H9 (cell line): ENCODE measurements at regions not wholly inside any gene's neighbourhood (a gene's known extent, or its start where the extent isn't known, plus 50 kb on each side); places are given as distances from the start of the nearest gene placed in this dataset.

Source experiments
- DNase-seq: peaks from one replicate; pipeline ENCODE4 v3.0.0-alpha.2; 2017
- H2AFZ ChIP-seq: one replicate; pipeline ENCODE4 v1.6.1; 2013; ENCODE audit warnings: mild to moderate bottlenecking, low read length, control low read depth, moderate library complexity
- H2AK5ac ChIP-seq: 2 replicates; pipeline ENCODE4 v1.6.1; 2013; ENCODE audit warnings: low read length, control low read depth, mixed read lengths; ENCODE audit not compliant: insufficient read length
- H2BK120ac ChIP-seq: one replicate; pipeline ENCODE4 v1.6.1; 2013; ENCODE audit warnings: low read depth, mild to moderate bottlenecking, low read length, control low read depth, inconsistent platforms; ENCODE audit not compliant: poor library complexity, severe bottlenecking
- H2BK12ac ChIP-seq: 2 replicates; pipeline ENCODE4 v1.6.1; 2013; ENCODE audit warnings: low read length, control low read depth, mixed read lengths, low read depth; ENCODE audit not compliant: insufficient read length
- H2BK15ac ChIP-seq: 2 replicates; pipeline ENCODE4 v1.6.1; 2013; ENCODE audit warnings: low read depth, low read length, control low read depth
- H2BK20ac ChIP-seq: one replicate; pipeline ENCODE4 v1.6.1; 2013; ENCODE audit warnings: low read depth, mild to moderate bottlenecking, low read length, control low read depth, inconsistent platforms; ENCODE audit not compliant: poor library complexity, severe bottlenecking
- H2BK5ac ChIP-seq: 2 replicates; pipeline ENCODE4 v1.6.1; 2013; ENCODE audit warnings: low read length, control low read depth, mixed read lengths; ENCODE audit not compliant: insufficient read length
- H3K14ac ChIP-seq: 2 replicates; pipeline ENCODE4 v1.6.1; 2013; ENCODE audit warnings: low read length, control low read depth; ENCODE audit not compliant: insufficient read depth
- H3K18ac ChIP-seq: 2 replicates; pipeline ENCODE4 v1.6.1; 2013; ENCODE audit warnings: low read depth, mild to moderate bottlenecking, mixed read lengths, low read length, control low read depth; ENCODE audit not compliant: insufficient read length
- H3K23ac ChIP-seq: 2 replicates; pipeline ENCODE4 v1.6.1; 2013; ENCODE audit warnings: low read length, control low read depth, mixed read lengths, low read depth; ENCODE audit not compliant: insufficient read length
- H3K23me2 ChIP-seq: 2 replicates; pipeline ENCODE4 v1.6.1; 2013; ENCODE audit warnings: low read depth, mild to moderate bottlenecking, mixed read lengths, low read length, control low read depth; ENCODE audit not compliant: insufficient read length, poor library complexity, severe bottlenecking
- H3K27ac ChIP-seq: 2 replicates; pipeline ENCODE4 v1.5.1; 2013; ENCODE audit warnings: low read length, control low read depth, mixed read lengths, low read depth; ENCODE audit not compliant: insufficient read length
- H3K27me3 ChIP-seq: 2 replicates; pipeline ENCODE4 v1.6.1; 2013; ENCODE audit warnings: low read length, control low read depth, inconsistent platforms; ENCODE audit not compliant: insufficient read depth
- H3K4ac ChIP-seq: 2 replicates; pipeline ENCODE4 v1.6.1; 2013; ENCODE audit warnings: low read depth, mild to moderate bottlenecking, control low read depth, inconsistent platforms, low read length, moderate library complexity
- H3K4me1 ChIP-seq: 2 replicates; pipeline ENCODE4 v1.6.1; 2013; ENCODE audit warnings: low read length, control low read depth, inconsistent platforms; ENCODE audit not compliant: insufficient read depth
- H3K4me2 ChIP-seq: 2 replicates; pipeline ENCODE4 v1.6.1; 2013; ENCODE audit warnings: low read length, control low read depth, mixed read lengths; ENCODE audit not compliant: insufficient read length, insufficient read depth
- H3K56ac ChIP-seq: 2 replicates; pipeline ENCODE4 v1.6.1; 2013; ENCODE audit warnings: low read depth, mild to moderate bottlenecking, mixed read lengths, low read length, control low read depth; ENCODE audit not compliant: insufficient read length
- H3K79me1 ChIP-seq: 2 replicates; pipeline ENCODE4 v1.6.1; 2013; ENCODE audit warnings: low read depth, mild to moderate bottlenecking, moderate library complexity, low read length, control low read depth, inconsistent platforms; ENCODE audit not compliant: insufficient read depth, poor library complexity, severe bottlenecking
- H3K79me2 ChIP-seq: 2 replicates; pipeline ENCODE4 v1.6.1; 2013; ENCODE audit warnings: low read length, control low read depth, inconsistent platforms; ENCODE audit not compliant: insufficient read depth
- H3K9ac ChIP-seq: 2 replicates; pipeline ENCODE4 v1.6.1; 2013; ENCODE audit warnings: low read length, control low read depth, mixed read lengths; ENCODE audit not compliant: insufficient read length; ENCODE audit errors: extremely low read depth
- H3K9me3 ChIP-seq: one replicate; pipeline ENCODE4 v1.6.1; 2013; ENCODE audit warnings: low read depth, low read length, inconsistent platforms; ENCODE audit not compliant: control insufficient read depth
- H3T11ph ChIP-seq: one replicate; pipeline ENCODE4 v1.6.1; 2013; ENCODE audit warnings: mild to moderate bottlenecking, low read length, control low read depth, inconsistent platforms
- H4K20me1 ChIP-seq: one replicate; pipeline ENCODE4 v1.6.1; 2013; ENCODE audit not compliant: control insufficient read depth, insufficient read length, insufficient read depth
- H4K5ac ChIP-seq: 2 replicates; pipeline ENCODE4 v1.6.1; 2013; ENCODE audit warnings: low read depth, mild to moderate bottlenecking, mixed read lengths, low read length, control low read depth; ENCODE audit not compliant: insufficient read length
- H4K8ac ChIP-seq: replicated peaks from 2 replicates; pipeline ENCODE4 v1.6.1; 2013; ENCODE audit warnings: low read length, control low read depth, mixed read lengths, low read depth; ENCODE audit not compliant: insufficient read length
- H4K91ac ChIP-seq: 2 replicates; pipeline ENCODE4 v1.6.1; 2013; ENCODE audit warnings: low read depth, mild to moderate bottlenecking, moderate library complexity, mixed read lengths, low read length, control low read depth; ENCODE audit not compliant: insufficient read length
- H3K27ac Mint-ChIP-seq, 3 experiments: 2 replicates in 2 of 3; 3 replicates in 1 of 3; pipeline ENCODE4 v1.8.0; 2020 to 2021; ENCODE audit warnings: mixed read lengths in 3 of 3, mild to moderate bottlenecking in 1 of 3, moderate library complexity in 1 of 3
- H3K27me3 Mint-ChIP-seq: 2 replicates; pipeline ENCODE4 v1.8.0; 2021; ENCODE audit warnings: low read depth, mild to moderate bottlenecking, moderate library complexity, mixed read lengths
- H3K36me3 Mint-ChIP-seq, 3 experiments: 2 replicates in 2 of 3; 3 replicates in 1 of 3; pipeline ENCODE4 v1.8.0; 2020 to 2021; ENCODE audit warnings: low read depth in 3 of 3, mixed read lengths in 3 of 3; ENCODE audit not compliant: insufficient read depth in 1 of 3
- H3K4me1 Mint-ChIP-seq, 2 experiments: 2 replicates each; pipeline ENCODE4 v1.8.0; 2020; ENCODE audit warnings: mixed read lengths in 2 of 2
- H3K4me3 Mint-ChIP-seq, 2 experiments: 2 replicates in 1 of 2; 3 replicates in 1 of 2; pipeline ENCODE4 v1.8.0; 2020 to 2021; ENCODE audit warnings: mild to moderate bottlenecking in 2 of 2, mixed read lengths in 2 of 2, moderate library complexity in 1 of 2
- H3K9me3 Mint-ChIP-seq, 2 experiments: 2 replicates in 1 of 2; 3 replicates in 1 of 2; pipeline ENCODE4 v1.8.0; 2020; ENCODE audit warnings: mild to moderate bottlenecking in 2 of 2, mixed read lengths in 2 of 2, moderate library complexity in 1 of 2
- WGBS: extraction: QIAGEN DNeasy Blood & Tissue Kit; methylation state at CpG from one replicate; pipeline ENCODE4 v1.1.7; 2013; ENCODE audit warnings: missing lambda C conversion rate, low lambda C conversion rate, mixed read lengths; ENCODE audit not compliant: insufficient read length; ENCODE audit errors: extremely low coverage; 5-methylcytosine and 5-hydroxymethylcytosine counted together
- TF ChIP-seq, protein P1 (sequence below): fragments of 200-600 bp; sonication (generic); conservative IDR thresholded peaks from 3 replicates; pipeline ENCODE4 v1.8.0; 2021; ENCODE audit warnings: antibody characterized with exemption, mild to moderate bottlenecking

DNA sequence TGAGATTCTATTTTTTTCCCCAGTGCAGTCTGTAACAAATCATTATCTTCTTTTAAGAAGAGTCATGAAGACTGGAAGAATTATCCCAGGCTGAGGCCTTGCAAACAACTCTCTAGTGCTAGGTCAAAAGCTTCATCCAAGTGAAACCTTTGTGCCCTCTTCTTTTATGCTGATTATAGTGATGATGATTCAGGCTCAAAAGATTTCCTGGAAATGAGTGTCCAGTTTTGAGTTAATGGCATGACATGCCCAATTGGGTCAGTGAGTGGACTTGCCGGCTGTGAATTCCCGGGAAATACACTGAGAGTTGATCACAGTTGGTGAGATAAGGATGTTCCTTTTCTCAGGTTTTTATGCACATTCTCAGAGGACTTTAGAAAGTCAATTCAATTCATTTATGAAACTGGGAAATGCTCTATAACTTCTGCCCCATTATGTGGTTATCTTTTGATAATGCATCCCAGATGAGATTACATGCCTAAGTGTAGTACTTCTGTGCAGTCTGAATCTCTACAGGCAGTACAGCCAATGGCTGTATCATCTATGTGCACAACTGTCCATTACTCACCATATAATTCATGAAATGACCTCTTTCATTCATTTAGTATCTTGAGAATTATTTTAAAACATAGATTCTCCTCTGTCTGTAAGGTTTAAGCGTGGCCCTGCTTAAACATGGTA lies 66.2 kb downstream of the S1PR1 start:
- H2BK12ac ChIP-seq, result no peak overlapping the region
- no peaks in the 10 kb centered on the region for H3K4me1 ChIP-seq
- H2BK15ac ChIP-seq, result no peak overlapping the region
- no peak overlapping the region for H3K23ac ChIP-seq
- no peaks in the 10 kb centered on the region for H3K23me2 ChIP-seq
- H3K9me3 ChIP-seq, result no peaks in the 10 kb centered on the region
- H3K56ac ChIP-seq, result no peak overlapping the region
- no peaks in the 10 kb centered on the region for H3K79me2 ChIP-seq
- H3T11ph ChIP-seq, result no peak overlapping the region
- H2AK5ac ChIP-seq, result no peak overlapping the region
- peaks cover 5 to 7% of the 10 kb centered on the region in 2 experiments for H3K4me1 Mint-ChIP-seq
- no peak overlapping the region for H3K4me2 ChIP-seq
- no peak overlapping the region for H4K5ac ChIP-seq
- no peak overlapping the region for H4K91ac ChIP-seq
- no peak overlapping the region for H3K9ac ChIP-seq
- H4K8ac ChIP-seq, result no peak overlapping the region
- H3K14ac ChIP-seq, result no peak overlapping the region
- H3K18ac ChIP-seq, result no peak overlapping the region
- H3K36me3 Mint-ChIP-seq, result no peaks in the 10 kb centered on the region; a peak in 1 of 7 replicates
- H4K20me1 ChIP-seq, result no peaks in the 10 kb centered on the region
- H3K27ac ChIP-seq, result no peak overlapping the region
- no peak for DNase-seq
- H2BK5ac ChIP-seq, result no peak overlapping the region
- TF ChIP-seq, protein P1, sequence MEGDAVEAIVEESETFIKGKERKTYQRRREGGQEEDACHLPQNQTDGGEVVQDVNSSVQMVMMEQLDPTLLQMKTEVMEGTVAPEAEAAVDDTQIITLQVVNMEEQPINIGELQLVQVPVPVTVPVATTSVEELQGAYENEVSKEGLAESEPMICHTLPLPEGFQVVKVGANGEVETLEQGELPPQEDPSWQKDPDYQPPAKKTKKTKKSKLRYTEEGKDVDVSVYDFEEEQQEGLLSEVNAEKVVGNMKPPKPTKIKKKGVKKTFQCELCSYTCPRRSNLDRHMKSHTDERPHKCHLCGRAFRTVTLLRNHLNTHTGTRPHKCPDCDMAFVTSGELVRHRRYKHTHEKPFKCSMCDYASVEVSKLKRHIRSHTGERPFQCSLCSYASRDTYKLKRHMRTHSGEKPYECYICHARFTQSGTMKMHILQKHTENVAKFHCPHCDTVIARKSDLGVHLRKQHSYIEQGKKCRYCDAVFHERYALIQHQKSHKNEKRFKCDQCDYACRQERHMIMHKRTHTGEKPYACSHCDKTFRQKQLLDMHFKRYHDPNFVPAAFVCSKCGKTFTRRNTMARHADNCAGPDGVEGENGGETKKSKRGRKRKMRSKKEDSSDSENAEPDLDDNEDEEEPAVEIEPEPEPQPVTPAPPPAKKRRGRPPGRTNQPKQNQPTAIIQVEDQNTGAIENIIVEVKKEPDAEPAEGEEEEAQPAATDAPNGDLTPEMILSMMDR, result no peak
- no peak overlapping the region for H2AFZ ChIP-seq
- no peaks in the 10 kb centered on the region for H3K27me3 ChIP-seq
- H3K9me3 Mint-ChIP-seq, result no peaks in the 10 kb centered on the region
- H3K4me3 Mint-ChIP-seq, result no peak overlapping the region
- no peak overlapping the region for H2BK120ac ChIP-seq
- no peak overlapping the region for H2BK20ac ChIP-seq
- no CpG with 5 or more reads among the region's 3 CpGs for WGBS
- no peak overlapping the region for H3K4ac ChIP-seq
- peaks cover 5% of the 10 kb centered on the region; the same call in 1 of the 2 replicates for H3K27me3 Mint-ChIP-seq
- H3K27ac Mint-ChIP-seq, result no peak overlapping the region
- H3K79me1 ChIP-seq, result no peaks in the 10 kb centered on the region
